ENCODE measurements at regions not wholly inside any gene's neighbourhood (a gene's known extent, or its start where the extent isn't known, plus 50 kb on each side); places are given as distances from the start of the nearest gene placed in this dataset.

DNA sequence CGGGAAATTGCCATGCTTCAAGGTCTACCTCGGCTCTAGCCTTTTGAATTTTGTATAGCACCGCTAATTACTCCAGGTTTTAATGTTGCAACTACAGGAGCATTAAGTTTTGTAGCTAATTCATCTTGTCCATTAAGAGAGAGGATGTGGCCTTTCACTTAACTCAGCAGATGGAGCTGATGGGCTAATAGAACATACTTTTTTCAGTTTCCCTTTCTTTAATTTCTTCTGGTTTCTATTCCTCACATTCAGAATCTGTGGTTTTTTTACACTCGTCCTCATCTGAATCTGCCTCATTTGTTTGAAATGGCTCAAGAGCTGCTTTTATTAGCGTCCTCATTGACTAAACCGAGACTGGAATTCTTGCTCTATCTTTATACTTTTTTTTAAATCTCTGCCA lies 2085.7 kb upstream of the C9orf72 start:
- H3K4me1 ChIP-seq (ENCODE audit: control insufficient read depth, insufficient read depth, low read length), result no peaks in the 10 kb centered on the region
- dilution Hi-C loops (cut with HindIII; ENCODE audit: low sequenced_read_pairs, unreplicated experiment), result no loop called here

More for the DNA sequence above, 2085.7 kb upstream of the C9orf72 start:
- H2BK15ac ChIP-seq (ENCODE audit: low read depth, low read length), result no peak overlapping the region
- no peak overlapping the region for H3K27ac ChIP-seq (ENCODE audit: insufficient read depth, low read length)
- ChIA-PET CTCF (no interaction called here), POLR2A (ENCODE audit: unreplicated experiment) (no interaction called here)
- H3K4me2 ChIP-seq (ENCODE audit: low read depth, low read length), result no peak overlapping the region
- H3K56ac ChIP-seq (ENCODE audit: extremely low read depth, insufficient read depth, low read length), result no peak overlapping the region
- no peak overlapping the region for H3K4ac ChIP-seq (ENCODE audit: low read depth, low read length)
- no peak overlapping the region for H2BK120ac ChIP-seq (ENCODE audit: low read depth, low read length)
- no peaks in the 10 kb centered on the region for H3K36me3 ChIP-seq (ENCODE audit: control insufficient read depth, insufficient read depth, low read length)
- H4K20me1 ChIP-seq (ENCODE audit: insufficient read depth, low read length), result no peaks in the 10 kb centered on the region
- H3K79me1 ChIP-seq (ENCODE audit: low read depth in 1 of 2, low read length in 2 of 2), result no peaks in the 10 kb centered on the region
- no peak overlapping the region for H2AFZ ChIP-seq (replicated peaks; ENCODE audit: low read length, poor library complexity)
- H4K5ac ChIP-seq (ENCODE audit: low read depth, low read length), result no peak overlapping the region
- H2BK20ac ChIP-seq (ENCODE audit: low read depth, low read length), result no peak overlapping the region
- H4K8ac ChIP-seq (ENCODE audit: low read depth in 2 of 2, low read length in 2 of 2), result no peak overlapping the region
- H3K18ac ChIP-seq (ENCODE audit: low read depth, low read length), result no peak overlapping the region
- no peak overlapping the region for H3K14ac ChIP-seq (replicated peaks; ENCODE audit: low read depth, low read length)
- H3K9me1 ChIP-seq (ENCODE audit: insufficient read depth, low read length), result no peaks in the 10 kb centered on the region
- intact Hi-C loops (cut with micrococcal nuclease) (no loop called here), in situ Hi-C loops (cut with MboI; ENCODE audit: low sequenced_read_pairs) (no loop called here)
- BruUV-seq (replicated peaks), result no TSS peak
- peaks cover 10% of the 10 kb centered on the region for H3K9me3 ChIP-seq (ENCODE audit: control insufficient read depth, insufficient read depth, low read length)
- no peak overlapping the region for H3K23ac ChIP-seq (ENCODE audit: low read depth, low read length)
- TF ChIP-seq, protein P1, sequence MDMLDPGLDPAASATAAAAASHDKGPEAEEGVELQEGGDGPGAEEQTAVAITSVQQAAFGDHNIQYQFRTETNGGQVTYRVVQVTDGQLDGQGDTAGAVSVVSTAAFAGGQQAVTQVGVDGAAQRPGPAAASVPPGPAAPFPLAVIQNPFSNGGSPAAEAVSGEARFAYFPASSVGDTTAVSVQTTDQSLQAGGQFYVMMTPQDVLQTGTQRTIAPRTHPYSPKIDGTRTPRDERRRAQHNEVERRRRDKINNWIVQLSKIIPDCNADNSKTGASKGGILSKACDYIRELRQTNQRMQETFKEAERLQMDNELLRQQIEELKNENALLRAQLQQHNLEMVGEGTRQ (IDR thresholded peaks at IDR 0.05; ENCODE audit: low read depth, low read length), result no peak
- TF ChIP-seq RFX5 (IDR thresholded peaks at IDR 0.05; ENCODE audit: low read depth, low read length) (no peak), FOS (IDR thresholded peaks at IDR 0.05; ENCODE audit: low read depth, low read length) (no peak), SMC3 (IDR thresholded peaks at IDR 0.05; ENCODE audit: low read depth, low read length) (no peak), MXI1 (IDR thresholded peaks at IDR 0.05; ENCODE audit: borderline replicate concordance, low read depth, low read length) (no peak), RCOR1 (IDR thresholded peaks at IDR 0.05; ENCODE audit: insufficient replicate concordance, low read length) (no peak), CEBPB (IDR thresholded peaks at IDR 0.05; ENCODE audit: low read depth, low read length) (no peak), NFE2L2 (IDR thresholded peaks at IDR 0.05; ENCODE audit: low read depth, low read length) (no peak), RAD21 (IDR thresholded peaks at IDR 0.05; ENCODE audit: low read length) (no peak)
- TF ChIP-seq, protein P2, sequence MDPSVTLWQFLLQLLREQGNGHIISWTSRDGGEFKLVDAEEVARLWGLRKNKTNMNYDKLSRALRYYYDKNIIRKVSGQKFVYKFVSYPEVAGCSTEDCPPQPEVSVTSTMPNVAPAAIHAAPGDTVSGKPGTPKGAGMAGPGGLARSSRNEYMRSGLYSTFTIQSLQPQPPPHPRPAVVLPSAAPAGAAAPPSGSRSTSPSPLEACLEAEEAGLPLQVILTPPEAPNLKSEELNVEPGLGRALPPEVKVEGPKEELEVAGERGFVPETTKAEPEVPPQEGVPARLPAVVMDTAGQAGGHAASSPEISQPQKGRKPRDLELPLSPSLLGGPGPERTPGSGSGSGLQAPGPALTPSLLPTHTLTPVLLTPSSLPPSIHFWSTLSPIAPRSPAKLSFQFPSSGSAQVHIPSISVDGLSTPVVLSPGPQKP (IDR thresholded peaks at IDR 0.05; ENCODE audit: borderline replicate concordance, low read depth, low read length), result no peak
- WGBS, 2 experiments (ENCODE audit: extremely low coverage in 2 of 2, insufficient read length in 1 of 2), result 75% methylated on average over 2 of the region's 6 CpGs; no CpG with 5 or more reads in 1 of the 2 experiments
- no peak overlapping the region for H4K91ac ChIP-seq (ENCODE audit: insufficient read depth, low read depth, low read length)
- H3K9ac ChIP-seq (ENCODE audit: low read depth, low read length), result no peak overlapping the region
- H2AK9ac ChIP-seq (replicated peaks; ENCODE audit: low read depth, low read length, poor library complexity), result no peak overlapping the region
- no peak overlapping the region for H3K4me3 ChIP-seq (ENCODE audit: insufficient read depth, low read depth, low read length)
- DNase-seq (no peak), ATAC-seq (ENCODE audit: low read depth) (no peak)
- H2AK5ac ChIP-seq (ENCODE audit: low read depth, low read length), result no peak overlapping the region
- no peaks in the 10 kb centered on the region for H3K27me3 ChIP-seq (ENCODE audit: control insufficient read depth, insufficient read depth, low read length)
- no peak overlapping the region for H2BK5ac ChIP-seq (ENCODE audit: low read depth, low read length, poor library complexity, severe bottlenecking)
